ENCODE measurements at regions not wholly inside any gene's neighbourhood (a gene's known extent, or its start where the extent isn't known, plus 50 kb on each side); places are given as distances from the start of the nearest gene placed in this dataset.

GRCh38 chr4:137156054-137156453 is 376.2 kb downstream of the PCDH18 start:
- TF ChIP-seq CTCF (IDR thresholded peaks at IDR 0.05; ENCODE audit: low read depth, low read length), result no peak
- H3K4me3 ChIP-seq (replicated peaks in 1 of 2; ENCODE audit: low read depth in 2 of 2, low read length in 2 of 2), result no peak overlapping the region
- DNase-seq (ENCODE audit: low read depth in 2 of 2), result peak; percentile 64 to 83

GRCh38 chr4:137131201-137131600 is 401.1 kb downstream of the PCDH18 start:
- H3K4me3 ChIP-seq (replicated peaks in 1 of 2; ENCODE audit: low read depth in 2 of 2, low read length in 2 of 2), result no peak overlapping the region
- DNase-seq (ENCODE audit: low read depth in 2 of 2), result no peak
- no peak for TF ChIP-seq CTCF (IDR thresholded peaks at IDR 0.05; ENCODE audit: low read depth, low read length)

- H3K4me3 ChIP-seq (replicated peaks in 1 of 2; ENCODE audit: low read depth in 2 of 2, low read length in 2 of 2), result no peak overlapping the region
- DNase-seq (ENCODE audit: low read depth in 2 of 2), result no peak
- no peak for TF ChIP-seq CTCF (IDR thresholded peaks at IDR 0.05; ENCODE audit: low read depth, low read length)
Measured at GRCh38 chr4:137129845-137130244, 402.4 kb downstream of the PCDH18 start.

DNA sequence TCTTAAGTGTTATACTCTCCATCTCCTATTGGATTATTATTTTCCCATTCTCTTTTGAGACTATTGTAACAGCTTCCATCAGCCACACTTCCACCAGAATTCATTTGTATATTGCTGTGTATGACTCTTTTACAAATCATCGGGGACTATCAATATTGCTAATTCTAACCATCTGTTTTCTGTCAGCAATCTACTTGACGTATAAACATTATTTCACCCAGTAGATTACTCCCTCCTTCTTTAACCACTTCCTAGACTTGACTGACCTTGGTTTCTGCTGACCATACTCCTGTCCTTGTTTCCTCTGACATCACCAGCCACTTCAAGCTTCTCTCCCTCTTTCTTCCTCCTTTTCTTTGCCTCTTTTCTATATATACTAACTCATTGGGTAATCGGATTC is 402.9 kb downstream of the PCDH18 start:
- TF ChIP-seq CTCF (IDR thresholded peaks at IDR 0.05; ENCODE audit: low read depth, low read length), result no peak
- H3K4me3 ChIP-seq (replicated peaks in 1 of 2; ENCODE audit: low read depth in 2 of 2, low read length in 2 of 2), result no peak overlapping the region
- peak in 1 of 2 donors; percentile 1 for DNase-seq (ENCODE audit: low read depth in 2 of 2)

DNA sequence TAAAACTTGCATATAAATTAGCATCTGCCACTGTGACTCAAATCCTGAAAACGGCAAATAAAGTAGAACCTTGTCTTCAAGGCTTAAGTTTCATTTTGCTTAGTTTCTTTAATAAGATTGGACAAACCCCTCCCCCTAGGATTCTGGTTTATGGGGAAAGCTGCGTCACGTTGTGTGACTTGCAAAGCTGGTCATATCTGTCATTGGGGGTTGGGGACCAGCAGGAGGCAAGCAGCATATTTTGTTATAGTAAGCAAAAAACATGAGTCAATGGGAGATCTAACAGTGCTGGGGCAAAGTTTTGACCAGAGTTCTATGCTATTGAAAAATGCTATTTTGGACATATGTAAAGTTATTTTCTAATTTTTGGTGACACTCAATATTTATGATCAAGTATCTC is 407.3 kb downstream of the PCDH18 start:
- H3K4me3 ChIP-seq (replicated peaks in 1 of 2; ENCODE audit: low read depth in 2 of 2, low read length in 2 of 2), result peak overlapping the region in 1 of 2 donors; percentile 55
- peak; percentile 5 to 76 for DNase-seq (ENCODE audit: low read depth in 2 of 2)
- TF ChIP-seq CTCF (IDR thresholded peaks at IDR 0.05; ENCODE audit: low read depth, low read length), result no peak

GRCh38 chr4:137124278-137124932 is 407.9 kb downstream of the PCDH18 start:
- H3K4me3 ChIP-seq (replicated peaks in 1 of 2; ENCODE audit: low read depth in 2 of 2, low read length in 2 of 2), result peak overlapping the region in 1 of 2 donors; percentile 55
- DNase-seq (ENCODE audit: low read depth in 2 of 2), result peak; percentile 82 to 84
- TF ChIP-seq CTCF (IDR thresholded peaks at IDR 0.05; ENCODE audit: low read depth, low read length), result peak; percentile 59

DNA sequence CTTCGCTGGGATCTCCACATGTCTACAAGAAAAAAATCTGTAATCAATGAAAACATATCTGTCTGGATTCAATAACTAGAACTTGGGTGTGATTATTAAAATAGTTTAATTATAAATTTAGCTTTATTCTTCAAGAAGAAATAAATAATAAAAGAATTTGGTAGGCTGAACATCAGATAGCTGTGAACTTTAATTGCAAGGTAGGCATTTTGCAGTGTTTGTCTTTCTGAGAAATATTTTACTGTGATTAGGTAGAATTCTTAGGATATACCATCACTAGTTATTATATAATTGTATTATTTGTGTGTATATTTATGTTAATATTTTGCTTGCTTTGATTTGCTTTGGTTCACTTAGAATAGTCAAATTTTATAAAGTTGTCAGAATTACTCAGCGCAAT is 409.4 kb downstream of the PCDH18 start:
- TF ChIP-seq CTCF (IDR thresholded peaks at IDR 0.05; ENCODE audit: low read depth, low read length), result no peak
- no peak for DNase-seq (ENCODE audit: low read depth in 2 of 2)
- H3K4me3 ChIP-seq (replicated peaks in 1 of 2; ENCODE audit: low read depth in 2 of 2, low read length in 2 of 2), result no peak overlapping the region

Data from cardiac fibroblast (primary cell).